Neural cell (in vitro differentiated cells): ENCODE measurements at regions not wholly inside any gene's neighbourhood (a gene's known extent, or its start where the extent isn't known, plus 50 kb on each side); places are given as distances from the start of the nearest gene placed in this dataset.

Experiments used
- H2AFZ ChIP-seq: fragments of 200-600, 300-800 bp; sonication (generic), shearing (Covaris generic); 2 replicates; pipeline ENCODE4 v1.6.0; 2014; ENCODE audit warnings: low read depth, mild to moderate bottlenecking, antibody characterized with exemption, low read length, moderate library complexity
- H3F3A ChIP-seq: fragments of 200-600 bp; shearing (Covaris generic); 2 replicates; pipeline ENCODE4 v1.6.1; 2016; ENCODE audit warnings: mild to moderate bottlenecking, moderate library complexity, mixed read lengths, antibody characterized with exemption, low read length; ENCODE audit not compliant: insufficient read depth, poor library complexity, severe bottlenecking
- H3K27ac ChIP-seq: fragments of 200-600, 300-800 bp; sonication (generic), shearing (Covaris generic); 2 replicates; pipeline ENCODE4 v1.5.1; 2014; ENCODE audit warnings: mild to moderate bottlenecking, low read length, moderate library complexity
- H3K27me3 ChIP-seq: fragments of 300-800, 200-600 bp; sonication (generic), shearing (Covaris generic); 2 replicates; pipeline ENCODE4 v1.6.0; 2014; ENCODE audit warnings: mild to moderate bottlenecking, low read depth, low read length, moderate library complexity; ENCODE audit not compliant: insufficient read depth
- H3K36me3 ChIP-seq: fragments of 300-800, 200-600 bp; sonication (generic), shearing (Covaris generic); 2 replicates; pipeline ENCODE4 v1.5.1; 2014; ENCODE audit warnings: mild to moderate bottlenecking, antibody characterized with exemption, low read length, moderate library complexity; ENCODE audit not compliant: insufficient read depth
- H3K4me2 ChIP-seq: fragments of 300-800, 200-600 bp; sonication (generic), shearing (Covaris generic); 2 replicates; pipeline ENCODE4 v1.6.0; 2014; ENCODE audit warnings: mild to moderate bottlenecking, low read length
- H3K4me3 ChIP-seq: fragments of 300-800, 200-600 bp; sonication (generic), shearing (Covaris generic); 2 replicates; pipeline ENCODE4 v1.5.1; 2014; ENCODE audit warnings: mild to moderate bottlenecking, low read length, moderate library complexity
- H3K79me2 ChIP-seq: fragments of 200-600 bp; shearing (Covaris generic); replicated peaks from 2 replicates; pipeline ENCODE4 v1.6.0; 2014; ENCODE audit warnings: mild to moderate bottlenecking, low read length, moderate library complexity; ENCODE audit not compliant: insufficient read depth
- H3K9ac ChIP-seq: fragments of 300-800, 200-600 bp; sonication (generic), shearing (Covaris generic); 2 replicates; pipeline ENCODE4 v1.6.1; 2016; ENCODE audit warnings: mild to moderate bottlenecking, low read length, mixed read lengths
- H3K9me2 ChIP-seq: fragments of 200-600 bp; shearing (Covaris generic); 2 replicates; pipeline ENCODE4 v1.6.1; 2016; ENCODE audit warnings: mild to moderate bottlenecking, low read length, mixed read lengths; ENCODE audit not compliant: insufficient read depth
- H3K9me3 ChIP-seq: fragments of 200-600, 300-800 bp; sonication (generic), shearing (Covaris generic); 2 replicates; pipeline ENCODE4 v1.6.1; 2016; ENCODE audit warnings: mild to moderate bottlenecking, mixed run types, low read length, moderate library complexity, mixed read lengths
- H4K20me1 ChIP-seq: fragments of 200-600 bp; shearing (Covaris generic); 2 replicates; pipeline ENCODE4 v1.6.1; 2016; ENCODE audit warnings: mild to moderate bottlenecking, mixed run types; ENCODE audit not compliant: insufficient read depth
- CTCF ChIP-seq: fragments of 450-650 bp; IDR thresholded peaks from 2 replicates; pipeline ENCODE4 v1.5.1; 2014; ENCODE audit warnings: antibody characterized with exemption, mild to moderate bottlenecking, moderate library complexity; ENCODE audit not compliant: poor library complexity, severe bottlenecking
- EP300 ChIP-seq: fragments of 450-650 bp; conservative IDR thresholded peaks from 2 replicates; pipeline ENCODE4 v1.6.1; 2014; ENCODE audit warnings: antibody characterized with exemption, mild to moderate bottlenecking, moderate library complexity; ENCODE audit not compliant: poor library complexity, severe bottlenecking
- EZH2 ChIP-seq: fragments of 200-600, 300-800 bp; shearing (Covaris generic), sonication (generic); IDR thresholded peaks from 2 replicates; pipeline ENCODE4 v1.6.1; 2014; ENCODE audit warnings: antibody characterized with exemption, low read length, borderline replicate concordance, mild to moderate bottlenecking; ENCODE audit not compliant: insufficient read depth, poor library complexity, severe bottlenecking
- MXI1 ChIP-seq: fragments of 450-650 bp; conservative IDR thresholded peaks from 2 replicates; pipeline ENCODE4 v1.6.1; 2014; ENCODE audit warnings: antibody characterized with exemption, mild to moderate bottlenecking; ENCODE audit not compliant: poor library complexity, severe bottlenecking
- POLR2AphosphoS5 ChIP-seq: IDR thresholded peaks from 2 replicates; pipeline ENCODE4 v1.6.1; 2012
- RAD21 ChIP-seq: fragments of 450-650 bp; conservative IDR thresholded peaks from 2 replicates; pipeline ENCODE4 v1.6.1; 2014; ENCODE audit warnings: antibody characterized with exemption, mild to moderate bottlenecking, moderate library complexity
- SMC3 ChIP-seq: fragments of 450-650 bp; conservative IDR thresholded peaks from 2 replicates; pipeline ENCODE4 v1.6.1; 2014; ENCODE audit warnings: antibody characterized with exemption, mild to moderate bottlenecking, moderate library complexity; ENCODE audit not compliant: poor library complexity
- TAF1 ChIP-seq: IDR thresholded peaks from 2 replicates; pipeline ENCODE4 v1.6.1; 2012; ENCODE audit warnings: low read depth
- TF ChIP-seq, protein P1 (sequence below): IDR thresholded peaks from 2 replicates; pipeline ENCODE4 v1.6.1; 2012; ENCODE audit warnings: borderline replicate concordance

DNA sequence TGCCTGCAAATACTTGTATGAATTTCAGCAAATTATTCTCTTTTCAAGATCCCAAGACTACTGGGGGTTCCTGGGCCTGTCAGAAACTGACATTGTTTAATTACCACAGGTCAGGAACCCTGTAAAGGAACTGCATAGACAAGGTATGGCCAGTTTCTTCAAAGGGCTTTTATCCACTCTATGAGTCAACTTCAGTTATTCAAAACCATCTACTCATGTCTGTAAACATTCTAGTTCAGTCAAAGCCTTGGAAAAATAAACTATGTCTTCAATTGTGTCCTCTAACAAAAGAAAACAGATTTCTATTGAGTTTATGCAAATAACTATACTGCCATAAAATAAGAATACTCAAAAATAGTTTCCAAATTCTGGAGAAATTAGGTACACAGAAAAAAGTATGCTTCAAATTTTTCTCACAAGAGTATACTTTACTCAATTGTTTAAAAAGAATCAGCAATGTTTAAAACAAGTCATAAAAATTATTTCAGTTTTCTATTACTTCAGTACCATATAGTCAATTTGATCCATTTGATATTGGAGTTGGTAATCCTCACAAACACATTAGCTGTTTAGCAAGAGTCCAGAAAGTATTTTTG is 486.4 kb upstream of the PCDH20 start:
- no peak for TF ChIP-seq EZH2
- TF ChIP-seq RAD21: no peak
- TF ChIP-seq EP300: no peak
- TF ChIP-seq TAF1: no peak
- TF ChIP-seq POLR2AphosphoS5: no peak
- no peak for TF ChIP-seq CTCF
- TF ChIP-seq SMC3: no peak
- TF ChIP-seq MXI1: no peak
- TF ChIP-seq, protein P1, sequence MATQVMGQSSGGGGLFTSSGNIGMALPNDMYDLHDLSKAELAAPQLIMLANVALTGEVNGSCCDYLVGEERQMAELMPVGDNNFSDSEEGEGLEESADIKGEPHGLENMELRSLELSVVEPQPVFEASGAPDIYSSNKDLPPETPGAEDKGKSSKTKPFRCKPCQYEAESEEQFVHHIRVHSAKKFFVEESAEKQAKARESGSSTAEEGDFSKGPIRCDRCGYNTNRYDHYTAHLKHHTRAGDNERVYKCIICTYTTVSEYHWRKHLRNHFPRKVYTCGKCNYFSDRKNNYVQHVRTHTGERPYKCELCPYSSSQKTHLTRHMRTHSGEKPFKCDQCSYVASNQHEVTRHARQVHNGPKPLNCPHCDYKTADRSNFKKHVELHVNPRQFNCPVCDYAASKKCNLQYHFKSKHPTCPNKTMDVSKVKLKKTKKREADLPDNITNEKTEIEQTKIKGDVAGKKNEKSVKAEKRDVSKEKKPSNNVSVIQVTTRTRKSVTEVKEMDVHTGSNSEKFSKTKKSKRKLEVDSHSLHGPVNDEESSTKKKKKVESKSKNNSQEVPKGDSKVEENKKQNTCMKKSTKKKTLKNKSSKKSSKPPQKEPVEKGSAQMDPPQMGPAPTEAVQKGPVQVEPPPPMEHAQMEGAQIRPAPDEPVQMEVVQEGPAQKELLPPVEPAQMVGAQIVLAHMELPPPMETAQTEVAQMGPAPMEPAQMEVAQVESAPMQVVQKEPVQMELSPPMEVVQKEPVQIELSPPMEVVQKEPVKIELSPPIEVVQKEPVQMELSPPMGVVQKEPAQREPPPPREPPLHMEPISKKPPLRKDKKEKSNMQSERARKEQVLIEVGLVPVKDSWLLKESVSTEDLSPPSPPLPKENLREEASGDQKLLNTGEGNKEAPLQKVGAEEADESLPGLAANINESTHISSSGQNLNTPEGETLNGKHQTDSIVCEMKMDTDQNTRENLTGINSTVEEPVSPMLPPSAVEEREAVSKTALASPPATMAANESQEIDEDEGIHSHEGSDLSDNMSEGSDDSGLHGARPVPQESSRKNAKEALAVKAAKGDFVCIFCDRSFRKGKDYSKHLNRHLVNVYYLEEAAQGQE: no peak
- Histone ChIP-seq H3K36me3 (no peaks in the 10 kb centered on the region), H3K27ac (no peak overlapping the region), H3K79me2 (no peaks in the 10 kb centered on the region), H3K4me3 (no peak overlapping the region), H3K9ac (no peak overlapping the region), H3K9me3 (no peaks in the 10 kb centered on the region), H3F3A (no peaks in the 10 kb centered on the region), H3K27me3 (no peaks in the 10 kb centered on the region), H4K20me1 (no peaks in the 10 kb centered on the region), H3K4me2 (no peak overlapping the region), H2AFZ (no peak overlapping the region), H3K9me2 (no peaks in the 10 kb centered on the region)

DNA sequence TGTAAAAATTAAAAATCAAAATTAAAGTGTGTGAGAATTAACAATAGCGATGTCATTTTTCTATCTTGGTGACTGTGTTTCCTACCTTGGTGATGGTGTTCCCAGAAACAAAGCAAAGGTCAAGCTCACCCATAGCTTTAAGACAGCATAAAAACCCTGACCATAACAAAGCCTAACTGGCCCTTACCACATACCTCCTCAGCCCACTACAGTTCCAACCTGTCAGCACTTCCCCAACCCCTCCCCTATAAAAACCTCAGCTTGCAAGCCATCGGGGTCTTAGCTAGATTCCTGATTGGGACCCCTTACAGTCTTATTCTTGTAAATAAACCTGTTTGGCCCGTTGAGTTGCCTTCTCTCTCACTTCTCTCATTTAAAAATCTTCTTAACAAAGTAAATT is 484.4 kb upstream of the PCDH20 start:
- H3K4me2 ChIP-seq: no peak overlapping the region
- no peaks in the 10 kb centered on the region for H3K27me3 ChIP-seq
- H3K4me3 ChIP-seq: no peak overlapping the region
- H3K9ac ChIP-seq: no peak overlapping the region
- no peak overlapping the region for H2AFZ ChIP-seq
- H3K27ac ChIP-seq: no peak overlapping the region
- H3K36me3 ChIP-seq: no peaks in the 10 kb centered on the region
- H3K79me2 ChIP-seq: no peaks in the 10 kb centered on the region
- no peaks in the 10 kb centered on the region for H3K9me2 ChIP-seq
- H3K9me3 ChIP-seq: no peaks in the 10 kb centered on the region
- no peaks in the 10 kb centered on the region for H3F3A ChIP-seq
- TF ChIP-seq MXI1 (no peak), CTCF (no peak), EZH2 (no peak), RAD21 (no peak), SMC3 (no peak), EP300 (no peak), POLR2AphosphoS5 (no peak), TAF1 (no peak)
- TF ChIP-seq, protein P1: no peak
- H4K20me1 ChIP-seq: no peaks in the 10 kb centered on the region
